Fibroblast of peridontal ligament (primary cell): ENCODE measurements at regions not wholly inside any gene's neighbourhood (a gene's known extent, or its start where the extent isn't known, plus 50 kb on each side); places are given as distances from the start of the nearest gene placed in this dataset.

Experiments
- DNase-seq: peaks from one replicate; pipeline ENCODE4 v3.0.0-alpha.2; 2010; ENCODE audit errors: extremely low read depth

- DNase-seq, result no peak
Observed at GRCh38 chr11:71310184-71310583, 57.8 kb upstream of the SHANK2 start.

DNA sequence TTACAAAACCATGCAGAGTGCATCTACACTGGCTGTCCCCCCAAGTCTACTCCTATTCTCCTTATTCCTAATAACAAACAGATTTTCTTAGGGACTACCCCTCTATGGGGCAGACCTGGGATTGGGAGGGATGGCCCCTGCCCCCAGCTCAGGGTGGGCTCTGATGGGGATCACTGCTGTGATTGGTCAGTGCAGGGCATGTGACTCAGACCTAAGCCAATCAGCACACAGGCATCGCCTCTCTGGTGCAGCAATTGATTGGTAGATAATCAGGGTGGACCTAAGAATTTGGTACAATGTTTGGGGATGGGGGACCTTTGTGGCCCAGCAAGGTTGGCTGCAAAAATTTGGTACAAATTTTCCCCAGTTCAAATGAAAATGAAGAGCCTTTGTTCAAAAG lies 57.2 kb upstream of the SHANK2 start:
- no peak for DNase-seq

DNA sequence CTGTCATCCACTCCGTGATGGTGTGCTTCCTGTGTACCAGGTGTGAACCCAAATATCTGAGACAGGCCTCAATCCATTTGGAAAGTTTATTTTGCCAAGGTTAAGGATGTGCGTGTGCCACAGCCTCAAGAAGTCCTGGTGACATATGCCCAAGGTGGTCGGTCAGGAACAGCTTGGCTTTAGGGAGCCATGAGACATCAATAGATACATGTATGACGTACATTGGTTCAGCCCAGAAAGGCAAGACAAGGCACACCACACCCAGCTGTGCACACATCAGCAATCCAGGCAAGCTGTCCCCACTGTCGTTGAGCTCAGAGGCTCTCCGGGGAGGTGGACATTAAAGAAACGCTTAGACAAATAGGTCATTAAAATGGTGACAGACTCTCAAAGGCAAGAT lies 56.8 kb upstream of the SHANK2 start:
- DNase-seq, result no peak

- DNase-seq, result no peak
Observed at GRCh38 chr11:71307811-71308645, 55.7 kb upstream of the SHANK2 start.

DNA sequence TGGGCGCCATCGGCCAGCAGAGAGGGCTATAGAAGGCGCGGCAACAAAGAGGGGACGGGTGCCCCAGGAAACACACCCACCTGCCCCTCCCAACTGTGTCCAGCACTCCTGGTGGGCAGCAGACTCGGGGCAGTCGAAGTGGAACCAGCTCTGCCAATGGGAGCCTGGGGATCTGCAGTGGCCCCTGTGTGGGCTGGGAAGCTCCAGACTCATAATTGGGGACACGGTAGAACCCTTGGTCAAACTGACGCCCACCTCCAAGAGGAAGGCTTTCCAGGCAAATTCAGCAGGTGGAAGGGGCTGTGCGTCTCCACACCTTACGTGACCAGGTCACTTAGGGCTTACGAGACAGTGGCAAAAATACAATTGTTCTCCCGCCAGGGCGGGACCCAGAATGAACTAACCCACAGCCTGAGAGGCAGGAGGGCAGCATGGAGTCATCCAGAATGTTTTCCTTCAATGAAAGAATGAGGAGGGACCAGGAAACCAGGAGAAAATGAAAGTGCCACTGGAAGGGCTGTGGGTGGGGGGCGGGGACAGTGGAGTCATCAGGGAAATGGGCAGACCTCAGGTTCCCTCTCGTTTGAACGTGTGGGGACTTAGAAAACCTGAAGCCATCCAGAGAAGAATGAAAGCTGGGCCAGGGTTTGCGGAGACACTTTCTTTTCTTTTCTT lies 53.2 kb upstream of the SHANK2 start:
- DNase-seq, result no peak

DNA sequence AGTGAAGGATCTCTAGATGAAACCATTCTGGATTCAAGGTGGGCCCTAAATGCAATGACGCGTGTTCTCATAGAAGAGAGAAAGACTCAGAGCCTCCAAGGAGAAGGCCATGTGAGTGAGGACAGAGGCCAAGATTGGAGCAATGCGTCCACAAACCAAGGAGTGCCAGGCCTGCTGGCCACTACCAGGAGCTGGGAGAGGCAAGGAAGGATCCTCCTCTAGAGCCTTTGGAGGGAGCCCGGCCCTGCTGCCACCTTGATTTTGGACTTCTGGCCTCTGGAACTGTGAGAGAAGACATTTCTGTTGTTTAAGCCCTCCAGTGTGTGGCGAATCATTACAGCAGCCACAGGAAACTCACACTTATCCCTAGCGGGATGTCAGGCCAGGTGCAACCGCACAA lies 52.7 kb upstream of the SHANK2 start:
- no peak for DNase-seq

DNA sequence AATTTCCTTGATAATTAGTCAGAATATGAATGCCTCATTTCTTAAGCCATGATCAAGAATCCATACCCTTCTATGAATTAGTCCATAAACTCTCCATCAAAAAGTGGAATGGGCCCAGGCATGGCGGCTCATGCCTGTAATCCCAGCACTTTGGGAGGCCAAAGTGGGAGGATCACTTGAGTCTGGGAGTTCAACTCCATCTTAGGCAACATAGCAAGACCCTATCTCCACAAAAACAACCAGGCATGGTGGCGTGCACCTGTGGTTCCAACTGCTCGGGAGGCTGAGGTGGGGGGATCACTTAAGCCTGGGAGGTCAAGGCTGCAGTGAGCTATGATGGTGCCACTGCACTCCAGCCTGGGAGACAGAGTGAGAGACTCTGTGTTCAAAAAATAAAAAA lies 52.1 kb upstream of the SHANK2 start:
- no peak for DNase-seq

DNA sequence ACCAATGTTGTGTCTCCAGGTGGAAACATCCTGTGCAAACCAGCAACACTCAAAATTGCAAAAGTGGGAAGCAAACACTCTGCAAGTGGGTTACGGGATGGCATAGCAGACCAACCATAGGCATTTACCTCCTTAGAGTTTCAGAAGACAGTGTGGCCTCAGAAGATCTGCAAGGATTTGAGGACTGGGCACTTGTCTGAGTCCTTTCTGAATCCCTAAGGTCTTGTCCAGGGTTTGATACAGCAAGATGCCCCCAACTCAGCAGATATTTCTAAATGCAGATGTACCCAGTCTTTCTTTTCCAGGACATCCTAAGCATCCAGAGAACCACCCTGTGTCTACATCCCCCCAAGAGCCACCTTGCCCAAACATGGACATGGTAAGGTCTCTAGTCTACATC lies 51.7 kb upstream of the SHANK2 start:
- no peak for DNase-seq

- no peak for DNase-seq
Observed at GRCh38 chr11:71302911-71303310, 50.5 kb upstream of the SHANK2 start.

GRCh38 chr11:71302534-71302909 lies 50.1 kb upstream of the SHANK2 start:
- DNase-seq, result no peak
